ENCODE measurements at regions not wholly inside any gene's neighbourhood (a gene's known extent, or its start where the extent isn't known, plus 50 kb on each side); places are given as distances from the start of the nearest gene placed in this dataset.

DNA sequence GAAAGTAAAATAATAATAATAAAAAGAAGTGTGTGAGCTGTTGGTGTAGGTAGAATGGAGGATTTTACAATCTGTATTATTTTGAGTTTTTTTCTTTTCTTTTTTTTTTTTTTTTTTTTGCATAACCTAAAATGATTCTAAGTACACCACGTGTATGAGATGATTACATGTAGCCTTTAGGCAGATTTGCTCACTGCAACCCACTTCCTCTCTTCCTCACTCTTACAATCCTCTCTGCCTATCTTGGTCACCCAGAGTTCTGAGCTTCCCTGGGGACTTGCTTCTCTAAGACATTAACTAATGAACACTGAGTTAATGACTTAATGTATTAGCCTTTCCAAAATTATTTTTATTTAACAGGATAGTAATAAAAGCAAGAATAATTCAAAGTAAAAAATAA is 1169.6 kb downstream of the EFNB2 start:
- no peak overlapping the region for H3K4me3 ChIP-seq (ENCODE audit: low read depth, low read length)
- H3K27ac ChIP-seq, result no peak overlapping the region
- DNase-seq, result no peak
- in situ Hi-C loops (cut with HindIII; ENCODE audit: low pct_ligation_motif_present, low sequenced_read_pairs), result no loop called here
- no peaks in the 10 kb centered on the region for H3K36me3 ChIP-seq (replicated peaks)
- no peaks in the 10 kb centered on the region for H3K27me3 ChIP-seq (replicated peaks)
- TF ChIP-seq CTCF (IDR thresholded peaks at IDR 0.05; ENCODE audit: low read depth, low read length, missing control alignments), result no peak

GRCh38 chr13:105365021-105365550 is 1170.4 kb downstream of the EFNB2 start:
- TF ChIP-seq CTCF (IDR thresholded peaks at IDR 0.05; ENCODE audit: low read depth, low read length, missing control alignments), result no peak
- no peak overlapping the region for H3K27ac ChIP-seq
- no peak for DNase-seq
- no peaks in the 10 kb centered on the region for H3K27me3 ChIP-seq (replicated peaks)
- no peak overlapping the region for H3K4me3 ChIP-seq (ENCODE audit: low read depth, low read length)
- H3K36me3 ChIP-seq (replicated peaks), result no peaks in the 10 kb centered on the region
- in situ Hi-C loops (cut with HindIII; ENCODE audit: low pct_ligation_motif_present, low sequenced_read_pairs), result no loop called here

- no peak overlapping the region for H3K27ac ChIP-seq
- TF ChIP-seq CTCF (IDR thresholded peaks at IDR 0.05; ENCODE audit: low read depth, low read length, missing control alignments), result no peak
- no peaks in the 10 kb centered on the region for H3K36me3 ChIP-seq (replicated peaks)
- no peak overlapping the region for H3K4me3 ChIP-seq (ENCODE audit: low read depth, low read length)
- in situ Hi-C loops (cut with HindIII; ENCODE audit: low pct_ligation_motif_present, low sequenced_read_pairs), result no loop called here
- DNase-seq, result no peak
- no peaks in the 10 kb centered on the region for H3K27me3 ChIP-seq (replicated peaks)
Measured at GRCh38 chr13:105364191-105364590, 1171.3 kb downstream of the EFNB2 start.

DNA sequence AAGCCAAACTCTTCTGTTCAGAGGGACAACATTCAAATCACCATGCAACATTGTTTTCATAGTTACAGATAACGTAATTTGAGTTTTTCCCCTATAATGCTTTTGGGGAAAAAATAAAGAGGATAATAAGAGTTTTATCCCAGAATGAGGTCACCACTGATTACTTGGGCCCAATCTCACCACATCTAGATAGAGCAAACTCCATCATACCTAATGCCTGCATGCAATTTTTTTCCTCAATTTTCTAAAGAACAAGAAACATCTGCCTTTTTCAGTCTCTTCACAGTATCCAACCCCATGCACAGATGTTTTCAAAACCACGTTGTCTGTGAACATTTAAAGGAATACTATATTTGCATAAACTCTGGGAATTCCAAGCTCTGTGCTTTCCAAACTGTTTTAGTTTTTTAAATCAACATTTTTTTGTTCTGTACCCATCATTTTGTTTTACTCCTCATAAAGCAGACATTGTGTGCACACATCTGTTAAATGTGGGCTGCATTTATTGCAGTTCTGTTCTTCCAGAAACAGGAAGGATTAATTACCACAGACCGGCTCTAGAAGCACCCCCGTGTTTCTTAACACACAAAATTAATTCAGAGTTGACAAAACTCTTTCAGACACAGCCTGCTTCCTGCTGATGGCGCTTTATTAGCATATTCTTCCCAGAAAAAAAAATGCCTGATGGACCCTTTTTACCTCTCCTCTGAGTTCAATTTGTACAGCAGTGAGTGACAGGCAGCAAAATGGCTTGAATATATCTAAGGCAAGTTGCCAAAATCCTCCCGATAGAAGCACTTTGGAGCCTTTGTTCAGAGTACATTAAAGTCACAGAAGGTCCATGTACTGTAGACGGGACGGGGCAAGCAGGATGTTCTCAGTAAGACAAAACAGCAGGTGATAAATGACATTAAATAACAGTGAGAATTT is 1171.9 kb downstream of the EFNB2 start:
- no peak for DNase-seq
- H3K4me3 ChIP-seq (ENCODE audit: low read depth, low read length), result peak overlapping the region; percentile 4

GRCh38 chr13:105353654-105354053 is 1181.8 kb downstream of the EFNB2 start:
- TF ChIP-seq CTCF (IDR thresholded peaks at IDR 0.05; ENCODE audit: low read depth, low read length, missing control alignments), result no peak
- in situ Hi-C loops (cut with HindIII; ENCODE audit: low pct_ligation_motif_present, low sequenced_read_pairs), result no loop called here
- Histone ChIP-seq H3K27ac (no peak overlapping the region), H3K27me3 (replicated peaks) (no peaks in the 10 kb centered on the region), H3K36me3 (replicated peaks) (no peaks in the 10 kb centered on the region), H3K4me3 (ENCODE audit: low read depth, low read length) (no peak overlapping the region)
- DNase-seq, result no peak

More for the DNA sequence above, 1171.9 kb downstream of the EFNB2 start:
- H3K36me3 ChIP-seq (replicated peaks), result no peaks in the 10 kb centered on the region
- no peak for TF ChIP-seq CTCF (IDR thresholded peaks at IDR 0.05; ENCODE audit: low read depth, low read length, missing control alignments)
- in situ Hi-C loops (cut with HindIII; ENCODE audit: low pct_ligation_motif_present, low sequenced_read_pairs), result no loop called here
- no peaks in the 10 kb centered on the region for H3K27me3 ChIP-seq (replicated peaks)
- no peak overlapping the region for H3K27ac ChIP-seq

Measured in brain microvascular endothelial cell (primary cell).